NCI-H187 treated with DMSO at 0.1 percent for 48 hours (cell line): ENCODE measurements at regions not wholly inside any gene's neighbourhood (a gene's known extent, or its start where the extent isn't known, plus 50 kb on each side); places are given as distances from the start of the nearest gene placed in this dataset.

Experiments used
- DNase-seq: peaks from one replicate; lab custom pipeline; 2025; lab: John Stamatoyannopoulos, UW

DNA sequence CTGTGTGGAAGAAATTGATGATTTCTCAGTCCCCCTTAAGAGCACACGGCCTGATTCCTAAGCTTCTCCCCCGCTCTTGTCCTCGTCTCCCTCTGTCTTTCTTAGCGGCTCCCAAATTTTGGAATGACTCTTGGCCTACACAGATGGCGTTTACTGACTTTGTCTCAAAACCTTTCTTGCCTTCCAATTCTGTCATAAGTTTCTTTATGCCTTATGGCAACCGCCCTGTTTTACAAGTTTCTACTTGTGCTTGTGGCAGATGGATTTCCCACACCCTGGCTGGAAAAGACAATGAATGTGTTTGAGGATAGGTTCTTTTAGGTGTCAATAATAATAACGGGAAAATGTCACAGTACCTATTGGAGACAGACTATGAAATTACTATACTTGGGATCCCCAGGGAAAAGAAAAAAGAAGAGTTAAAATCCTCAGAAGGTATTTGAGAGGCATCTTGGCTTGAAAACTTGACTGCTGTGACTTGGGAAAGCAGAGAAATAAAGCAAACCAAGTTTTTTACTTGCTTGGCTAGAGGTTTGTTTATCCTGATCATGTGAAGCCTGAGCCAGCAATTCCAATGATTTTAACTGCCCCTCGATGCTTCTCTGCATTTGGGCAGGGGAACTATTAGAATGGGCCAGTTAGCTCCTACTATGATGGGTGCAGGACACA is 276.4 kb downstream of the HRH4 start:
- DNase-seq: no peak

DNA sequence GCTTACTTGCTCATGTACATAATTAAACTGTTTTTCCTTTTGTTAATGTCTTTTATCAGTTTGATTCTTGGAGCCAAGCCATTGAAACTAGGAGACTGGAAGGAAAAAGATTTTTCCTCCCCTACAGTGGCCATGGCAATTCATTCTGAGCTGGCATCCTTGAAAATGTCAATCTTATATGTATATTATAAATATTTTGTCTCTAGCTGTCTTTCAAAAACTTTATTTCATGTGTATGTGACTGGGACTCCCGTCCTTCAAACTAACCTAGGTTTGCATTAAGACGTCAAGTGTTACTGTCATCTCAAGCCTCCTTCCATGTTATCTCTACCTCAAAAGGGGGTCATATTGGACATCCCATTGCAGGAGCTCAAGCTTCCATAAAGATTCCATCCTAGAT is 280.4 kb downstream of the HRH4 start:
- DNase-seq: no peak

DNA sequence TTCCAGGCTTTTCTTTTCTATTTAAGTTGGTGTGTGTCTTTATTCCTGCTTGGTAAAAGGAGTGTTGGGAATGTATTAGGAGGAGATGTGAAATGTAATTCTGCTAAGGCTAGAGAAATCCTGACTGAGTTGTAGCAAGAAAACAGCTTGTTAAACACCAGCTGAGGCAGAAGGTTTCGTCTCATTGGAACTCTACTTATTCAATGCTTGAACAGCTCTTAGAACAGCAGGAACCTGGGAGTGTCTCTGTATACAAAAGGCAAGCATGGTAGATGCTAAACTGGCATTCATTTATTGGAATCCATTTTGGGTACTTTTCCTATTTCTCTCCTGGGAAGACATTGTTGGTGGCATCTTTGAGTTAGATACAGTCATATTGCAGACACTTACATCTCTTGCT is 280.9 kb downstream of the HRH4 start:
- DNase-seq: no peak

DNA sequence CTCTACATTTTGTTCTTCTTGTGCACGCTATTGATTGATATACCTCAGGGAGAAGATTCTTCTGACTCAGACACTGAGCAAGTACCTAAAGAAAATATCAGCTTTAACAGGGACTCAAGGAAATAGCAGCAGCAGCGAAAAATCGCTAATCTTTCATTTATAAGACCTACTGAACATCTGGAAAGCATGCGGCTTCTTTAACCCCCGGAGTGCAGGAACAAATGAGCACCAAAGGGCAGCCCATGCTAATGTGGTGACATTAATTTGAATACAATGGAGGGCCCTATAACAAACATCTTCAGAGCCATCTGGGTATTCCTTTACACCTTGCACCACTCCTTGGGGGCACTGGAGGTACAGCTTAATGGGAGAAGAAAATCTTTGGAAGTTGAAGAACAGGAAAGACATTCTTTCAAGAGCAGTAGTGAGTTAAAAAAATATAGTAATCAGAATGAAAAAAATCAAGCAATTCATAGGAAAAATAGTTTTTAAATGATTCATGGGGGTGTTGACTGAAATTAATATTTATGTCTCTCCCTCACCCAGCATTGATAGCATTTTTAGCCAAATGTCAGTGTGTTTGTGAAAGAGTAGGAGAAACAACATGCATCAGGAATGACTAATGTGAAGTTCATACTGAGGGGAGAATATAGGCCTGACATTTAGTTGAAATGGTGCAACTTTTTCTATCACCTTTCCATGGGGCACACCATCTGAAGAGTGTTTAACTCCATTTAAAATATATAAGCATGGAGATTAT is 281.7 kb downstream of the HRH4 start:
- DNase-seq: no peak

DNA sequence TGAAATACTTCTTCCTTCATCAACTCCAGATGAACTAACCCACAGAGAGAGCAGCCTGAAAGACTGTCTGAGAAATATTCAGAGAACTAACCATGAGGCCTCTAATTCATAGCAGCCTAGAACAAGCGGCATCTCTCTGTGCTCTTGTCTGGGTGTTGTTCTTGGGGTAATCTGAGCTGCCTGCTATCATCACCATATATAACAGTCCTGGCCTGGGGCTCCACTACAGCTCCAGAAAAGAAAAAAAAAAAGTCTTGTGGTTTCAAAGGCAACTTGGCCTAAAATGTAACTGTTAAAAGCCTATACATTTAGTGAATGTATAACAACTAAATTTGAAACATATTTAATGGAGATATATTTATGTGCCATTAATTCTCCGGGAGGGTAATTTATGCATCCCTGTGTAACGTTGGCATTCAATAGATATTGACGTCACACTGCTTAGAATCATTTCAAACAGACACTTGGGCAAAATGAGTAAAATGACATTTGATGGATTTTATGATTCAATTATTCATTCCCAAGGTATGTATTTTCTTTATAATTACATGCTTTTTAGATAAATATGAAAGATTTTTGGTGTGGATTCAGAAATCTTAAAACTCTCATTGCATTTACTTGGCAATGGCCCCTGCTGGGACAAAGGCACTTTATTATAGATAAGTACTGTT is 294.3 kb downstream of the HRH4 start:
- no peak for DNase-seq

DNA sequence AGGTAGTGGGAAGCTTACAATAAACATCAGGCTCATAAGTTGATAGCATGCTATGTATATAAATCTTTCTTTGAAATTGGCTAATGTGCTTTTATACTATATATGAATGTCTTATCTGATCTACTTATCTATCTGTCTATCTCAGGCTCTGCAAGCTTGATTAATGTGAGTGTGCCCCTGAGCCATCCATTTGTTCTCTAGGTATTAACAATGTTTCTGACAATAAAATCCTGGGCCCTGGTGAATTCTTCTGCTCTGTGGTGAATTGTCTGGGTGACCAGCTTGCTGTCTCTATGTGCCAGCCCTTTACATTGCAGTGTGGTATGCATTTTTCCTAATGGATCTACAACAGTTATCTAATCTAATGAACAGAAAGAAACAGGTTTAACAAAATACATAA is 295.9 kb downstream of the HRH4 start:
- DNase-seq: no peak

DNA sequence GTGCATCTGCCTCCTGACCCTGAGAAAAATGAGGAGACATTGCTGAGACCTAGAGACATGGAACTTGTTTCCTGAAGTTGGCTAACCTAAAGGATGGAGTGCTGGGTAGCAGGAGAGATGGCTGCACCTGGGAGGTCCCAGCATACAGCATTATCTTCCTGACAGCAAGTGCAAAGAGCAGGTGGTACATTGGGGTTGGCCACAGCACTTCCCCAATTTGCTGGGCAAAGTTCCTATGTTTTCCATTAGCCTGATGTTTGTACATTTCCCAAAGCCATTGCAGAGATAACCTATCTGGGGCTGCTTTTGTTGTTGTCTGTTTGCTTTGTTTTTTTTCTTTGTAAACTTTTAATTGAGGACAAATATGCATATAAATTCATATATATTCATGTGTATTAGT is 296.7 kb downstream of the HRH4 start:
- DNase-seq: no peak

DNA sequence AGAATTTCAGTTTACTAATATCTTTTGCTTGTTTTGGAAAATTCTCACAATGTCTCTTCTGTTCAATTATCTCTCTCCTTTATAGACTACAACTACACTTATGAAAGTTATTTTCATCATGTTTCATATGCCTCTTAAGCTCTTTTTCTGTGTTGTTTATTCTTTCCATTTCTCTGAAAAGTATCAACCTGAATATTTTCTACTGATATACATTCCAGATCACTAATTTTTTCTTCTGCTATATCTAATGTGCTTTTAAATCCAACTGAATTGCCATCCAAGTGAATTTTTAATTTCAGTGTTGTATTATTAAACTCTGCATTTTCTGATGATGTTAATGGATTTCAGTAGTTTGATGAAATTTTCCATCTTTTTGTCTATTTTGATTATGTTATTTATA is 301.3 kb downstream of the HRH4 start:
- DNase-seq: no peak

DNA sequence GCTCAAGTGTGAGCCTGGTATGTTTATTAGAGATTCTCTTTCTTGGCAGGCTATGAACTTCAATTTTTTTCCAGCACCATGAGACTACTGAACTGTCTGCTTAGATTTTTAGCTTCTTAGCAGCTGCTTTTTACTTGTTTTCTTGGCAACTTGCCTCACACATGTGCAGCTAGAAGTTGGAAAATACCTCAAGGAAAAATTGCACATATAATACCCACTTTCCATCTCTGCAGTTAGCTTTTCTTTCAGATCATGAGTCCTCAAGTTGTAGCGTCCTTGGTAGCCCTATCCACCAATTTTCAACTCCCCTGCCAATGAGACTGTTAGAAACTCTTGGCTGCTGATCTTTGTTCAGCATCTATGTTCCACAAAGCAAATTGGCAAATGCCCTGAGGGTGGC is 302.1 kb downstream of the HRH4 start:
- no peak for DNase-seq

DNA sequence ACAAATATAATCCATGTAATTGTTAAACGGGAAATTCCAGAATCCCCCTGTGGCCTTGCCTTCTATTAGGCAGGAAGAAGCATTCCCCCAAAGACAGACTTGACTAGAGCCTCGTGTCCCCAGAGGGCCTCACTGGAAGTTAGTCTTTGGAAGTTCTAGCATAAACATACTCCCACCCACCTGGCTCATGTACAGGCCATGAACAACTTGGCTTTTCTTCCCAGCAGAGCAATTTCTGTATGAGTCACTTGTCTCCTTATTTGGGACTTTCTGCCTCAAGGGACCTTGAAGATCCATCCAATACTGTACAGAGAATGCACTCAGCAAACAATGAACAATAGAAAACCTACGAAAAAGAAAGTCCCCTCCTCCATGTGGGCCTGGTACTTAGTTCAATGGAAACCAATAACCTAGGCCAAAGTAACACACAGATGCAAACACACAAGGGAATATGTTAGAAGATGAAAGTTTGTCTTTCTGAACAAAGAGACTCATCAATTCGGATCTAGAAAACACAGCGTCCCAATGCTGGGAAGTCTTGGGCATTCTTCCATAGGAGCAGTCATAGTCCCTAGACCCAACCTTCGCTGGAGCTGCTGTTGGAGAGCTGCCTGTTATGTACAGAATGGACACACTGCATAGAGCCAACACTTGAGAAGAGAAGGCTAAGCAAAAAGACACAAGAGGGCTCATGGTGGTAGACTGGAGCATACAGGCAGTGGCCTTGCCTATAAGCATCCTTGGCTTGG is 303.5 kb downstream of the HRH4 start:
- no peak for DNase-seq

DNA sequence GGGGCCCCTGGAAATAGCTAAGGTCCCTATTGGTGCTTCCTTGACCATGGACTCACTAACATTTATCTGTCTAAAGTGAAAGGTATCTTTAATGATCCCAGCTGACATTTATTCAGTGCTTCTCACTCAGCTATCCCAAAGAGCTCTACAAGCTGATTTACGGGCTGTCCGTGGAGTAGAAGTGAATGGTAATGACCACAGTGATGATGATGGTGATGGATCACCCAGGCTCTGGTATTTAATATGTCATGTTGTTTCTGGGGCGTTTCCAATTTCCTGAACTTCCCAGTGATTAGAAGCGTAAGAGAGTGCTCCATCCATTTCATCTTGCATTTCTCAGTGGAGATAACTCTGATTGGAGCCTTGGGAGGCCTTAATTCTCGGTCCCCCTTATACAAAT is 304.3 kb downstream of the HRH4 start:
- no peak for DNase-seq

DNA sequence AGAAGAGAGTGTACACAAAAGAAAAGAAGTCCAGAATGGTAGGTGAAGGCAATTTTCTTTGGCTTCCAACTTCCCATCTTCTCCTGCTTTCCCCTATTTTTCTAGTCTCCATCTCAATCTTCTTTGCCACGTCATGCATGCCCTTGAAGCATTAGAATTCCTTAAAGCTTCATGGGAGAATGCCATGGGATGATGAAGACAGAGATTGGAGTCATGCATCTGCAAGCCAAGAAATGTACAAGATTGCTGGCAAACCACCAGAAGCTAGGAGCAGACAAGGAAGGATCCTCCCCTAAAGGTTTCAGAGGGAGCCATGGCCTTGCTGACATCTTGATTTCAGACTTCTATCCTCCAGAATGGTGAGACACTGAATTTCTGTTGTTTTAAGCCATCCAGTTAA is 305.9 kb downstream of the HRH4 start:
- no peak for DNase-seq

DNA sequence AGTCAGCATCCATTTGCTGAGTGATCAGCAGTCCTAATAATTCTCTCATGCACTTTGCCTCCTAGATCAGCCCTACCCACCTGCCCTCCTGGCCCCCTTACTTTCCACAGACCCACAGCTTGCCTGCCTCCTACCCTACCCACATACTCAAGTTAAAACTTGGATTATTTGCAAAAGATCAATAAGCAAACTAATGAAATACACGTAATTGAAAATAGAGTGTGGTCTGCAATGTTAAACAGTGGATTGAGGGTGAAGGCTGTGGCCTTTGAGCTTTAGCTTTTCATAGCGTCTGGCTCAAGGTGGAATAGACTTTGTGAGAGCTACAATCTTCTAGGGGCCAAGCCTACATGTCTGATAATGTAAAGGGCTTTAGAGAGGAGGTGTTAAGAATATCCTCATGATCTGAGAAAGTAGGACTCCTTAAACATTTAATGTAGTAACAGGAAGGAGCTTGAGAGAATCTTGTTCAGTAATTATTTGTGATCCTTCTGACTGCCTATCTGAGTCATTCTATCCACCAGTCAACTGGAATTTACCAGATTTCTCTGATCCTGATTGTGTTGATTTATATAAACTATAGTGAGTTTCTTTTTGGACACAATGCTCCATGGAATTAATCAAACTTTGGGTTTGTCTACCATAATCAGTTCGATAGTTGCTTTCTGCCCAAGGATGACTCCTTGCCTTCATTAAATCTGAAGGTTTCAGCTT is 310.0 kb downstream of the HRH4 start:
- no peak for DNase-seq

DNA sequence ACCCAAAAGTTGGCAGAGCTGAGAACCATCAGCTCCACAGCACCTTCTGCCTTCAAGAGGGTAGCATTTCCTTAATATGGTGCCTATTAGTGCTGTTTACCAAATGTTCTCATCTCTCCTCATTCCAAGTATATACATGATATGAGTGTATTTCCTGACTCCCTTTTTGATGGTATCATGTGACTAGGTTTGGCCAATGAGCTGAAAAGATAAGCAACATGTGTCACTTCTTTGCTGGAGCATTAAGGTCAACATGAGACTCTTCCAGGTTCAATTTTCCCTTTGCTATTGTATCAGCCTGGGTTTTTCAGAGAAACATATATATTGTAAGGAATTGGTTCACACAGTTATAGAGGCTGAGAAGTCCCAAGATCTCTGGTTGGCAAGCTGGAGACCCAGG is 310.9 kb downstream of the HRH4 start:
- no peak for DNase-seq

DNA sequence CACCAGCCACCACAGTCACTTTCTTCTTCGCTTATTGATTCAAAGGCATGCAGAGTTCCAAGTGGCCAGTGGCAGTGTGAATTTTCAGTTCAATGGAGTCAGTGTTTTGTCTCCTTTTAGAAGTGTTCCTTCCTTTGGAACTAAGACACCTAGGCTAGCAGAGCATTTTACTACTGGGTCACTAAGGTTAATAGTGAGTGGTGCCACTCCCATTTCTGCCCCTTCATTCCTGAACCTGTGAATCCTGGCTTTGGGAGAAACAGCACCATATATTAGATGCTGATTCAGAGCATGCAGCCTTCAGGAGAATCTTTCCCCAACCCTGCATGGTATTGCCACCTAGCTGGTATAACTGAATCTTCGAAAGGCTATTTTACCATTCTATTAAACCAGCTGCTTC is 312.7 kb downstream of the HRH4 start:
- DNase-seq: no peak

DNA sequence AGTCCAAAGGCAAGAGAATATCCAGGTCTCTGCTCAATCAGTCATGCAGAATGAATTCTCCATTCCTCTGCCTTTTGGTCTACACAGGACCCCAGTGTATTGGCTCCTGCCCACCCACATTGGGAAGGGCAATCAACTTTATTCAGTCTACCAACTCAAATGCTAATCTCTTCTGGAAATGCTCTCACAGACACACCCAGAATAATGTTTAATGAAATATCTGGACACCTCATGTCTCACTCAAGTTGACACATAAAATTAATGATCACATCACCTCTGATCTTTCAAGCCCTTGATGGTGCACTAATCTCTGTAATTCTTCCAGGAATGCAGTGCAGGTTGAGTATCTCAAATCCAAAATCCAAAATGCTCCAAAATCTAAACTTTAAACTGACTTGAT is 315.6 kb downstream of the HRH4 start:
- no peak for DNase-seq

DNA sequence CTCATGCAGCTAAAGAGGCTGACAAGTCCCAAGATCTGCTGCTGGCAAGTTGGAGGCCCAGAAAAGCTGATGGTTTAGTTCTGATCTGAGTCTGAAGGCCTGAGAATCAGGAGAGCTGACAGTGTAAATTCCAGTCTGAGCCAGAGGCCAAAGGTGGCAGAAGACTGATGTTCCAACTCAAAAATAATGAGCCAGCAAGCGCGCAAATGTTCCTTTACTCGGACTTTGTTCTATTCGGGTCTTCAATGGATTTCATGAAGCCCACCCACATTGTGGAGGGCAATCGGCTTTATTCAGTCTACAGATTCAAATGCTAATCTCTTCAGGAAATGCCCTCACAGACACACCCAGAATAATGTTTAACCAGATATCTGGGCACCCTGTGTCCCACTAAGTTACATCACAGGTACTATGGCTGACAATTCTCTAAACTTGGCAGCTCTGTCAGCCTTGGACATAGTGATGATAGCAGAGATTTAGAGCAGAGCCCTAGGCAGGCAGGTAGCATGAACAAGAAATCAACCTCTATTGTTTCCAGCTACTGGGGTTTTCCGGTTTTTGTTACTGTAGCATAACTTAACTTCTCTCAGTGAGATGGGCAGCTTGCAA is 318.5 kb downstream of the HRH4 start:
- DNase-seq: no peak

DNA sequence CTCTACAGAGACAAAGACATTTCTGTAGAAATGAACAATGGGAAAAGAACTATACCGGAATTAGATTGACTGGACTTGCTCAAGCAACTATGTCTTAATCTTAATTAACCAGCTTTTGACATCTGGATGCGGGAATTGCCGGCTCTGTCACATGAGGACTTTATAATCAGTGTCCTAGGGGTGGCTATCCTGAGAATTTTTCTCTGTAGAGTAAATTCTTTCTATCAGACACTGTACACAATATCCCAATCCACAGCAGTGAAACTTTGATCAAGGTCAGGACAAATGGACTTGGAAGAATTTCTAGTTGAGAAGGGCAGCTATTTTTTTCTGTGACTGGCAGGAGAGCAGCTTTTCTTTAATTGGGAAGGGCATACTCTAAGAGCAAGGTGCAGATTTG is 322.1 kb downstream of the HRH4 start:
- DNase-seq: no peak

DNA sequence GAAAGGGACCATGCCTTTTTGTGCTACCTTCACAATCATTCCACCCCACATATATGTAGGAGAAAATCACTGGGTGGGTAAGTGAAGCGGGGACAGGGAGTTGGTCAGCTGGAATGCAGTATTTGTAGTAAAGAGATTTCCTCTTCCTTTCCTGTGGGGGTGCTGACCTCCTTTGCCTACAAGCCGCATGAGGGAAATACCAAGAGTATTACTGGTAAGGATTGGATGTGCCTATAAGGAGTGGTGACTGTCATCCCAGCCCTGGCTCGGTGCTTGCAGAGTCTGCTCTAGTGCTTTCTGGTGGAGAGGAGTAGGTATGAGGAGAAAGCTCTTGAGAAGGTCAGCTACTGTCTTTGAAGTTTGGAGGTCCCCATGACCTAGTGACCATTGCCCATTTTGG is 324.6 kb downstream of the HRH4 start:
- DNase-seq: no peak

DNA sequence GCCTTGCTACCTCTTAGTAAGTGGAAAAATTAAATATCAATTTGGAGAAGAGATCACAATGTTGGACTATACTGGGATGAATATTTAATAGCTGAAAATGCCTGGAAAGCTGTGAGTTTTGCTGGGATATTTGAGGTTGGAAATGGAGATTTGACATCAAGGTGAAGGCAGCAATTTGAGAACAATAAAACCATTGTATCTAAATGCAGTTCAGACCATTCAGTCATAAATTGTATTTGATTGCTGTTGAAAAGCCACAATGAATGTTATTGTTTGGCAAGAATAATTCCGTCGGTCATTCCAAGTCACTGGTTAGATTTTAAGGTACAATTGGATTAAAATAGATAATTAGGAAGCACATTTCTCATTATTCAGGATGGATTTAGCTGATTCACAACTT is 325.6 kb downstream of the HRH4 start:
- no peak for DNase-seq

DNA sequence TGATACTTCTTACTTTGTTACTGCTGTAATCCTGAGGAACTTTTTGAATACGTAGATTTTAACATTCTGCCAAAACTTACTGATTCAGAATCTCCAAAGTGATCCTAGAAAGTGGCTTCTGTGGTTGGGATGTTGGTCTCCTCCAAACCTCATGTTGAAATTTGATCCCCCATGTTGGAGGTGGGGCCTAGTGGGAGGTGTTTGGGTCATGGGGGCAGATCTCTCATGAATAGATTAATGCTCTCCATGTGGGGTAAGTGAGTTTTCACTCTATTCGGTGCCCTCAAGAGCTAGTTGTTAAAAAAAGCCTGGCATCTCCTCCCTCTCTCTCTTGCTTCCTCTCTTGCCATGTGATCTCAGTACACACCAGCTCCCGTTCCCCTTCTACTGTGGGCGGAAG is 329.9 kb downstream of the HRH4 start:
- no peak for DNase-seq
